ENCODE measurements at regions not wholly inside any gene's neighbourhood (a gene's known extent, or its start where the extent isn't known, plus 50 kb on each side); places are given as distances from the start of the nearest gene placed in this dataset.

DNA sequence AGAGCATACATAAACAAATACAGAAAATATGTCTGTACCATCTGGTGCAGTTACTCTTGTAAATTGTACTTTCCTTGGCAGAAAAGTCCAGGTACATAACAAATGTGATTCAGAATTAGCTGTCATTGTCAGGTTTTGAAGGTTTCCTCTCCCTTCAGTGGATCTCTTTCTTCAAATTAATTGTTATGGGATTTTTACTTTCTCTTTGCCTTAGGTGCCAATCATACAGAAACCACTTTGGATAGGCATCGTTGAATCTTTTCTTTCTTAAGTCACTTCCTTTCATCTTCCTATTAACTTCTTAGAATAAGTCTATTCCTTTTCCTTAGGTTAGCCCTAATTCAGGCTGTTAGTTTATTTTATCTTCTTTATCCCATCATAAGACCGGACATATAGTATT is 1992.1 kb upstream of the IGFBP7 start:
- in situ Hi-C loops (cut with MboI; ENCODE audit: low pct_unique_long_range_greater_than_20kb, low sequenced_read_pairs, unreplicated experiment): no loop called here
- TF ChIP-seq, protein P1, sequence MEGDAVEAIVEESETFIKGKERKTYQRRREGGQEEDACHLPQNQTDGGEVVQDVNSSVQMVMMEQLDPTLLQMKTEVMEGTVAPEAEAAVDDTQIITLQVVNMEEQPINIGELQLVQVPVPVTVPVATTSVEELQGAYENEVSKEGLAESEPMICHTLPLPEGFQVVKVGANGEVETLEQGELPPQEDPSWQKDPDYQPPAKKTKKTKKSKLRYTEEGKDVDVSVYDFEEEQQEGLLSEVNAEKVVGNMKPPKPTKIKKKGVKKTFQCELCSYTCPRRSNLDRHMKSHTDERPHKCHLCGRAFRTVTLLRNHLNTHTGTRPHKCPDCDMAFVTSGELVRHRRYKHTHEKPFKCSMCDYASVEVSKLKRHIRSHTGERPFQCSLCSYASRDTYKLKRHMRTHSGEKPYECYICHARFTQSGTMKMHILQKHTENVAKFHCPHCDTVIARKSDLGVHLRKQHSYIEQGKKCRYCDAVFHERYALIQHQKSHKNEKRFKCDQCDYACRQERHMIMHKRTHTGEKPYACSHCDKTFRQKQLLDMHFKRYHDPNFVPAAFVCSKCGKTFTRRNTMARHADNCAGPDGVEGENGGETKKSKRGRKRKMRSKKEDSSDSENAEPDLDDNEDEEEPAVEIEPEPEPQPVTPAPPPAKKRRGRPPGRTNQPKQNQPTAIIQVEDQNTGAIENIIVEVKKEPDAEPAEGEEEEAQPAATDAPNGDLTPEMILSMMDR (IDR thresholded peaks at IDR 0.05; ENCODE audit: extremely low read depth, insufficient read depth, missing control alignments): no peak

DNA sequence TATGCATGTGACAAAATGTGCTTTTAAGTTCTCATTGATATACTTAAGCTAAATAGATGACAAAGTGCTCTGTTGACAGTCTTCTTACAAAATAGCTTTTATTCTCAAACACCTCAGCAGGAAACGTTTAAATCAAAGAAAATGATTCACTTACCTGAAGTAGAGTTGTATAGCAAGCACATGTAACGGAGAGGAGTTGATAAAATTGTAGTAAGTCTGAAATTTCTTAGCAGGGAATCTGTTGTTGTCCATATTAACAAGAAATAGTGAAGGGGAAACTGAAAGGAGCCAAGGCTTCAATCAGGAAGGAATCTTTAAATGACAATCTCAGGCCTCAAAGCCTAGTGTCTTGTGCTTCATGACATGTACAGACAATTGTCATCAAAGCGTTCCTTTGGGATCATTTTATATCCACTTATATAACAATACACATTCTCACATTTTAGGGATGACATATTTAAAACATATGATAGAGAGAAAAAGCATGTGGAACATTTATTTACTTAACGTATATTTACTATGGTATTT is 2010.2 kb upstream of the IGFBP7 start:
- no peak for DNase-seq (ENCODE audit: low spot score)
- in situ Hi-C loops (cut with MboI; ENCODE audit: low pct_unique_long_range_greater_than_20kb, low sequenced_read_pairs, unreplicated experiment): no loop called here
- TF ChIP-seq, protein P1 (IDR thresholded peaks at IDR 0.05; ENCODE audit: extremely low read depth, insufficient read depth, missing control alignments): no peak

More for the DNA sequence above, 1992.1 kb upstream of the IGFBP7 start:
- DNase-seq (ENCODE audit: low spot score): no peak

DNA sequence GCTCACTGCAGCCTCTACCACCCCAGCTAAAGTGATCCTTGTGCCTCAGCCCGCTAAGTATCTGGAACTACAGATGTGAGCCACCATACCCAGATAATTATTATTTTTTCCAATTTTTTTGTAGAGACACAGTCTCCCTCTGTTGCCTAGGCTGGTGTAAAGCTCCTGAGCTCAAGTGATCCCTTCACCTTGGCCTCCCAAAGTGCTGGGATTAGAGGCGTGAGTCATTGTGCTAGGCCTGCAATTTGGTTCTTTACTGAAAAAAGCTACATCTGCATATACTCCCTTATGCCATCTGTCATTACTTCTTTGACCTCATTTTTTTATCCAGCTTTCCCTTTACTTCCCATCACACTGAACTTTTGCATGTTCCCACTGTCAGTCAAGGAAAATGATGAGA is 2012.4 kb upstream of the IGFBP7 start:
- in situ Hi-C loops (cut with MboI; ENCODE audit: low pct_unique_long_range_greater_than_20kb, low sequenced_read_pairs, unreplicated experiment): no loop called here
- TF ChIP-seq, protein P1 (IDR thresholded peaks at IDR 0.05; ENCODE audit: extremely low read depth, insufficient read depth, missing control alignments): no peak
- DNase-seq (ENCODE audit: low spot score): no peak

DNA sequence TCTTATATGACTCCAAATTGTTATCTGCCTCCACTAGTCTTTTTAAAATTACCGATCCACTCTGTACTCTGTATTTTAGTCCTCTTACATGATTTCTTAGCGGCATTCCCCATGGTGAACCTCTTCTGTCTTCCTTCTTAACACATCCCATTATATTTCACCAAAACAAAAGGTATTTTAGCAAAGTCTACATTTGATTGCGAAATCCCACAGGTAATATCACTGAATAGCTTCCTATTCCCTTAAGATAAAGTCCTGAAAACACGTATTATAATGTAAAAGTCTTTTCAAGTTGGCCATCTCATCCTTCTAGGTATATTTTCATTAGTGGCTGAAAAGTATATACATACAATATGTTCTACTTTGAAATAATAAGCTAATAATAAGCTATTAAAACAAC is 2016.0 kb upstream of the IGFBP7 start:
- TF ChIP-seq, protein P1 (IDR thresholded peaks at IDR 0.05; ENCODE audit: extremely low read depth, insufficient read depth, missing control alignments): no peak
- in situ Hi-C loops (cut with MboI; ENCODE audit: low pct_unique_long_range_greater_than_20kb, low sequenced_read_pairs, unreplicated experiment): no loop called here
- no peak for DNase-seq (ENCODE audit: low spot score)

DNA sequence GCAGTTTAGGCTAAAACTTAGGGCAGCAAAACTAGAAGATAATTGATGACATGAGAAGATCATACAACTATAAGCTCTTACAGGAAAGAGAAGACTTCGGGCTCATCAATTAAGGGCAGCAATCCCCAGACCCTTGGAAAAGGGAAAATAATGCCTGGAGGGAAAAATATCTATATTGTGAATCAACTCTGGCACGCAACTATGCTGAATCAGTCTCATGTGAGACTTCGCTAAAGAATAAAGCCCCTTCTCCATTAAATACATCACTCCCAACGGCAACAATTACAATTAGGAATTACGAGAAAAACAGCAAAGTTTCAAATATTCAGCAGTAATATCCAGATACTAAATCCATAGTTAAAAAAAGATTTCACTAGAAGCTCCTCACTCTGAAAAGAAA is 2016.8 kb upstream of the IGFBP7 start:
- in situ Hi-C loops (cut with MboI; ENCODE audit: low pct_unique_long_range_greater_than_20kb, low sequenced_read_pairs, unreplicated experiment): no loop called here
- TF ChIP-seq, protein P1 (IDR thresholded peaks at IDR 0.05; ENCODE audit: extremely low read depth, insufficient read depth, missing control alignments): no peak

DNA sequence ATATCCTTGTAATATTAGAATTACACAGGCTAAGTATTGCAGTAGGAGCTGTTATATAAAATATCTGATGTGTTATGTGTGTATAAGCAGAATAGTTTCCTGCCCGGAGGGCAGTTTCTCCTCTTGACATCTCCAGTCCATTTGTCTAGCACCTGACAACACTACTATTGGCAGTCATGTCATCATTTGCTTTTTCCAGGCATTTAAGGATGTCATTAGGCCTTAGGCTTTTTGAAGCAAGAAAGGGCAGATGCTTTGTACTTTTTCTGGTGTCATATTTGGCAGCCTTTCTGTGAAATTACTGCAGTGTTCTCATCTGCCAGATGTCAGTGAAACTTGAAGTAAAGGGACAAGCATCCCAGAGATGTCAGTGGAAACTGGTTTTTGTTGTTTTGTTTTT is 2017.6 kb upstream of the IGFBP7 start:
- no peak for DNase-seq (ENCODE audit: low spot score)
- in situ Hi-C loops (cut with MboI; ENCODE audit: low pct_unique_long_range_greater_than_20kb, low sequenced_read_pairs, unreplicated experiment): no loop called here
- TF ChIP-seq, protein P1 (IDR thresholded peaks at IDR 0.05; ENCODE audit: extremely low read depth, insufficient read depth, missing control alignments): no peak

More for the DNA sequence above, 2016.8 kb upstream of the IGFBP7 start:
- DNase-seq (ENCODE audit: low spot score): no peak

Measured in GM13977 (cell line).